Activated CD8-positive, alpha-beta T cell treated with anti-CD3 and anti-CD28 coated beads, Interleukin-2, amount 10 ng/mL, durations not matched to agents 7 days and 5 days (primary cell): ENCODE measurements at regions not wholly inside any gene's neighbourhood (a gene's known extent, or its start where the extent isn't known, plus 50 kb on each side); places are given as distances from the start of the nearest gene placed in this dataset.

Experiments
- ATAC-seq: fragments of 150-1000 bp; cut with Tn5 transposase; one replicate; pipeline ENCODE4 v1.10.0; 2021; ENCODE audit warnings: moderate library complexity
- CTCF ChIA-PET: fragments of 350-600 bp; sonication (Branson Sonifier 250); formaldehyde crosslinking; loops from one replicate; lab custom pipeline; 2021; ENCODE audit warnings: antibody characterized with exemption; lab: Charles Lee
- POLR2A ChIA-PET: fragments of 350-600 bp; sonication (Branson Sonifier 250); formaldehyde crosslinking; loops from one replicate; lab custom pipeline; 2021; ENCODE audit warnings: antibody characterized with exemption; lab: Charles Lee
- DNase-seq: peaks from one replicate; pipeline ENCODE4 v3.0.0-alpha.2; 2020
- H3K27ac Mint-ChIP-seq: one replicate; pipeline ENCODE4 v1.8.0; 2021; ENCODE audit warnings: mild to moderate bottlenecking, mixed read lengths
- H3K27me3 Mint-ChIP-seq: one replicate; pipeline ENCODE4 v1.8.0; 2021; ENCODE audit warnings: low read depth, mixed read lengths
- H3K36me3 Mint-ChIP-seq: one replicate; pipeline ENCODE4 v1.8.0; 2021; ENCODE audit warnings: low read depth, mixed read lengths
- H3K4me1 Mint-ChIP-seq: one replicate; pipeline ENCODE4 v1.8.0; 2021; ENCODE audit warnings: low read depth, mixed read lengths
- H3K4me3 Mint-ChIP-seq: one replicate; pipeline ENCODE4 v1.8.0; 2021; ENCODE audit warnings: mild to moderate bottlenecking, mixed read lengths
- H3K9me3 Mint-ChIP-seq: one replicate; pipeline ENCODE4 v1.8.0; 2022; ENCODE audit warnings: mixed read lengths; ENCODE audit not compliant: insufficient read depth

DNA sequence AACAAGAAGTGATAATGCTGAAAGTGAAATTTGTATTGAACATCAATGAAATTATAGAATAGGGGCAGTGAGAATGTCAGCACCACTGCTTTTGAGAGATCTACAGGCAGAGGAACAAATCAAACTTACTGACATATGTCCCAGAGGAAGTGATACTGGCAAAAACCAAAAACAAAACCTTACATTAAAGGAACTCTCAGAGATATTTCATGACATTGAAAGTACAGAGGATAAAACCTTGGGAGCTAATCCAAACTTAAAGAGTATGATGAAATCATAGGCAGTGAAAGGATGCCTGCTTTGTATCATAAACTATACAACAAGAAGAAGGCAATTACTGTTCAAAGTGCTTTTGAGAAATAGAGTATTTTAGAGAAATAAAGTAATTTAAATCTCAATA, 90.4 kb upstream of the SV2C start:
- DNase-seq (no peak), ATAC-seq (no peak)
- ChIA-PET POLR2A (no interaction called here), CTCF (no interaction called here)
- Mint-ChIP-seq H3K36me3 (no peaks in the 10 kb centered on the region), H3K27me3 (peaks cover 2% of the 10 kb centered on the region), H3K4me3 (no peak overlapping the region), H3K9me3 (no peaks in the 10 kb centered on the region), H3K27ac (no peak overlapping the region), H3K4me1 (no peaks in the 10 kb centered on the region)

DNA sequence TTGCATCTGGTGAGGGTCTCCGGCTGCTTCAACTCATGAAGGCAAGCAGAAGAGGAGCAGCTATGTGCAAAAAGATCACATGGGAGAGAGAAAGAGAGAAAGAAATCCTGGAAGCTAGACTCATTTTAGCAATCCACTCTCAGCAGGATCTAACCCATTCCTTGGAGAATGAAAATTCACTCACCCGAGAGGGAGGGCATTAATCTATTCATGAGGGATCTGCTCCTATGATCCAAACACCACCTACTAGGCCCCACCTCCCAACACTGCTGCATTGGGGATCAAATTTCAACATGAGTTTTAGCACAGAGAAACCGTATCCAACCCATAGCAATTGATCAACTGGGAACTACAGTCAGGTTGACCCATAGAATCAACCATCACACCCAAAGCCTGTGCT, 98.1 kb upstream of the SV2C start:
- H3K4me1 Mint-ChIP-seq, result no peaks in the 10 kb centered on the region
- ChIA-PET CTCF (no interaction called here), POLR2A (no interaction called here)
- ATAC-seq (no peak), DNase-seq (no peak)
- H3K36me3 Mint-ChIP-seq, result no peaks in the 10 kb centered on the region
- H3K9me3 Mint-ChIP-seq, result no peaks in the 10 kb centered on the region
- H3K27ac Mint-ChIP-seq, result no peak overlapping the region
- no peaks in the 10 kb centered on the region for H3K27me3 Mint-ChIP-seq
- no peak overlapping the region for H3K4me3 Mint-ChIP-seq

DNA sequence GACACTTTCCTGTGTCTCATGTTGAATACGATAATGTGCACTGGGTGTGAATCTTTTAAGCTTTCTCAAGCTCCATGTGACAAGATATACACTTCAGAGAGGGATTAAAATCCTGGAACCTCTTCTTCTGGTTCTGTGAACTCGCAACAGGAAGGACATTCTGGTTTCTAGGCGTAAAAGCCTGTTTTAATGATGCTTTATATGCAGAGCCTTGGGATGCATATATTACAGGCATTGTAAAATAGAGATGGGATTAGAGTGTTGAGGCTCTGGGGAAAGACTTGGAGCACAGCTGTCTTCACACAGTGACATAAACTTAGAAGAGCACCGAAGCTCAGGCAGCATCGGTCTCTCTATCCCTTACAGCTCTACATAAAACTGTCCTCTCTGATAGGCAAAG, 107.7 kb upstream of the SV2C start:
- no peak overlapping the region for H3K4me3 Mint-ChIP-seq
- POLR2A ChIA-PET, result no interaction called here
- H3K36me3 Mint-ChIP-seq, result no peaks in the 10 kb centered on the region
- H3K27me3 Mint-ChIP-seq, result peaks cover 2% of the 10 kb centered on the region
- H3K9me3 Mint-ChIP-seq, result no peaks in the 10 kb centered on the region
- CTCF ChIA-PET, result no interaction called here
- no peak for DNase-seq
- no peaks in the 10 kb centered on the region for H3K4me1 Mint-ChIP-seq
- no peak overlapping the region for H3K27ac Mint-ChIP-seq
- ATAC-seq, result no peak

DNA sequence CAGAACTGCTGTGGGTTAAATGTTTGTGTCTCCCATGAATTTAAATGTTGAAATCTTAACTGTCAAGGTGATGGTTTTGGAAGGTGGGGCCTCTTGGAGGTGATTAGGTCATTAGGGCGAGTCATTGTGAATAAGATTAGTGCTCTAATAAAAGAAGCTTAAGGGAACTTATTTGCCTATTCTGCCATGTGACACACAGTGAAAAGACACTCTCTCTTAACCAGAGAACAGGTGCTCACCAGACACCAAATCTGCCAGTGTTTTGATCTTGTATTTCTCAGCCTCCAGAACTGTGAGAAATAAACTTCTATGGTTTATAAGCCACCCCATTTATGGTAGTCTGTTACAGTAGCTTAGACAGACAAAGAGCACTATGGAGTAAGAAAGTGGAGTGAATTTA, 117.9 kb upstream of the SV2C start:
- H3K36me3 Mint-ChIP-seq, result no peaks in the 10 kb centered on the region
- H3K27me3 Mint-ChIP-seq, result peaks cover 7% of the 10 kb centered on the region
- ATAC-seq, result no peak
- no peak overlapping the region for H3K4me3 Mint-ChIP-seq
- no peak overlapping the region for H3K27ac Mint-ChIP-seq
- ChIA-PET POLR2A (no interaction called here), CTCF (no interaction called here)
- peaks cover 8% of the 10 kb centered on the region for H3K9me3 Mint-ChIP-seq
- no peaks in the 10 kb centered on the region for H3K4me1 Mint-ChIP-seq
- DNase-seq, result no peak

DNA sequence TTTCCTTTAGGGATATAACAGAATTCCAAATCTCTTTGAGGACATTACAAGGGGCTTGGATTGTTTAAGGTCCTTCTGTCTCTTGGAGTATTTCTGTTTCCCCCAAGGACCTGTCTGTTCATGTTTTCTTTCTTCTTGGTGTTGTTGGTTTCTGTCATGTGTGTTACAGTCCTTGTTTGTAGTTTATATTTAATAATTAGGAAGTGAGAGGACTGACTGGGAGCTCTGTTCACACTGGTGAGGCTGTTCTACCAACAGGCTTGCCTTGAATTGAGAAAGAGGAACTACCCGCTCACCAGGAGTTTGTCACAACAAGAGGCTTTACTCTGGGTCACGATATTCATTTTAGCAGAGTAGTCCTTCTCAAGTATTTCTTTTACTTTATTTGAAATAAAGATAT, 119.2 kb upstream of the SV2C start:
- CTCF ChIA-PET, result no interaction called here
- no peak for ATAC-seq

DNA sequence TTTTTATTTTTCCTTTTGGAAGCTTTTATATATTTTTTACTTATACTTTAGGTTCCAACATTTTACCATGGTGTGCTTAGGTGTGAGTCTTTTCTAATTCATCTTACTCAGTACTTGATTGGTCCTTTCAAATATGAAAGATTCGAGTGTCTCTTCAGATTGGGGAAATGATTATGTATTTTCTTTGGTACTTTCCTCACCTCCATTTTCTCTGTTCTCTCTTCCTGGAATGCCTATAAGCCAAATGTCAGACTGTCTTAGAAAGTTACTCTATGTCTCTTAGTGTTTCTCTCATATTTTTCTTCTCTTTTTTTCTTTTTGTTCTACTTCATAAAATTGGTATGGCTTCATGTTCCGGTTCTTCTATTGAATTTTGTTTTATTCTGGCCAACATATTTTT, 119.6 kb upstream of the SV2C start:
- no peak overlapping the region for H3K27ac Mint-ChIP-seq
- H3K4me3 Mint-ChIP-seq, result no peak overlapping the region
- no peak for ATAC-seq
- DNase-seq, result no peak
- POLR2A ChIA-PET, result no interaction called here
- peaks cover 7% of the 10 kb centered on the region for H3K27me3 Mint-ChIP-seq
- CTCF ChIA-PET, result no interaction called here
- peaks cover 8% of the 10 kb centered on the region for H3K9me3 Mint-ChIP-seq
- H3K36me3 Mint-ChIP-seq, result no peaks in the 10 kb centered on the region
- no peaks in the 10 kb centered on the region for H3K4me1 Mint-ChIP-seq

More for the DNA sequence above, 119.2 kb upstream of the SV2C start:
- H3K36me3 Mint-ChIP-seq, result no peaks in the 10 kb centered on the region
- H3K27ac Mint-ChIP-seq, result no peak overlapping the region
- no peak for DNase-seq
- peaks cover 7% of the 10 kb centered on the region for H3K27me3 Mint-ChIP-seq
- H3K4me3 Mint-ChIP-seq, result no peak overlapping the region
- peaks cover 8% of the 10 kb centered on the region for H3K9me3 Mint-ChIP-seq
- POLR2A ChIA-PET, result no interaction called here
- no peaks in the 10 kb centered on the region for H3K4me1 Mint-ChIP-seq

DNA sequence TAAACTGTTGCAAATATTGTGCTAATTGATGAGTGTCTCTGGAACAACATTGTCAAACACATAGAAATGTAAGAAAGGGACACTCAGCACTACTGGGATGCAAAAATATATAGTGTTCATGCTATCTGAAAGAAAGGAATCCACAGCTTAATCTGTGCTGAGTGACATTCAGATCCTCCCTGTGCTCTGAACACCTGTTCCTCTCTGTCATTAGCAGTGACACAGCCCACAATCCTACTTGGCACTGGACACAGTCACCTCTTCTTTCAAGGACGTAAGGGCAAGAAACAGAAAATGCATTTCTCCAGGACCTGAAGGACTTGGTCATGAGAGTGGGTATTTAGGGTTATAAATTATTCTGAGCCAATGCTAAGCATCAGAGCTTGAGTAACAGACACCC, 121.4 kb upstream of the SV2C start:
- POLR2A ChIA-PET, result no interaction called here
- H3K36me3 Mint-ChIP-seq, result no peaks in the 10 kb centered on the region
- H3K9me3 Mint-ChIP-seq, result peaks cover 5% of the 10 kb centered on the region
- ATAC-seq (no peak), DNase-seq (no peak)
- no peak overlapping the region for H3K4me3 Mint-ChIP-seq
- peaks cover 7% of the 10 kb centered on the region for H3K27me3 Mint-ChIP-seq
- no peak overlapping the region for H3K27ac Mint-ChIP-seq
- no peaks in the 10 kb centered on the region for H3K4me1 Mint-ChIP-seq
- CTCF ChIA-PET, result no interaction called here

DNA sequence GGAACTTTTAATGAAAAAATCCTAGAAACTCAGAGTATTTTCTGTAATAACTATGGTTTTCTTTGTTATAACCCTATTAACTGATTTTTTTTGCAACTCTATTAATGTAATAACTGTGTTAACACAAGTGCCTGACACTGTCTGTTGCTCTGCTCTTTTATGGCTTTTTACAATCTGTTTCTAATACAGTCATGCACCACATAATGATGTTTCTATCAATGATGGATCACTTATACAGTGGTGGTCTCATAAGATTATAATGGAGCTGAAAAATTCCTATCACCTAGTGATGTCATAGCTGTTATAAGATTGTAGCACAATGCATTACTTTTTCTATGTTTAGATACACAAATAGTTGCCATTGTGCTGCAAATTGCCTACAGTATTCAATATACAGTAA, 123.1 kb upstream of the SV2C start:
- peaks cover 7% of the 10 kb centered on the region for H3K27me3 Mint-ChIP-seq
- ChIA-PET POLR2A (no interaction called here), CTCF (no interaction called here)
- ATAC-seq (no peak), DNase-seq (no peak)
- no peaks in the 10 kb centered on the region for H3K36me3 Mint-ChIP-seq
- no peak overlapping the region for H3K4me3 Mint-ChIP-seq
- no peaks in the 10 kb centered on the region for H3K4me1 Mint-ChIP-seq
- H3K9me3 Mint-ChIP-seq, result no peaks in the 10 kb centered on the region
- no peak overlapping the region for H3K27ac Mint-ChIP-seq

DNA sequence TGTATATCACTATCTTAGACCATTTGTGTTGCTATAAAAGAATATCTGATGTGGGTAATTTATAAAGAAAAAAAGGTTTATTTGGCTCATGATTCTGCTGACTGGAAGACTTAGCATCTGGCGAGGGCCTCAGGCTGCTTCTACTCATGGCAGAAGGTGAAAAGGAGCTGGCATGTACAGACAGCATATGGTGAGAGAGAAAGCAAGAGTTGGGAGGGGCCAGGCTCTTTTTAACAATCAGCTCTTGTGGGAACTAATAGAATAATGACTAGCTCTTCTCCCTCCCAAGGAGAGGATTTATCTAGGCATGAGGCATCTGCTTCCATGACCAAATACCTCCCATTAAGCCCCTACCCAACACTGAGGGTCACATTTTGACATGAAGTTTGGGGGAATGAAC, 130.2 kb upstream of the SV2C start:
- DNase-seq (no peak), ATAC-seq (no peak)
- no peak overlapping the region for H3K4me3 Mint-ChIP-seq
- no peaks in the 10 kb centered on the region for H3K36me3 Mint-ChIP-seq
- H3K27ac Mint-ChIP-seq, result no peak overlapping the region
- ChIA-PET CTCF (no interaction called here), POLR2A (no interaction called here)
- H3K9me3 Mint-ChIP-seq, result no peaks in the 10 kb centered on the region
- H3K27me3 Mint-ChIP-seq, result no peaks in the 10 kb centered on the region
- no peaks in the 10 kb centered on the region for H3K4me1 Mint-ChIP-seq

DNA sequence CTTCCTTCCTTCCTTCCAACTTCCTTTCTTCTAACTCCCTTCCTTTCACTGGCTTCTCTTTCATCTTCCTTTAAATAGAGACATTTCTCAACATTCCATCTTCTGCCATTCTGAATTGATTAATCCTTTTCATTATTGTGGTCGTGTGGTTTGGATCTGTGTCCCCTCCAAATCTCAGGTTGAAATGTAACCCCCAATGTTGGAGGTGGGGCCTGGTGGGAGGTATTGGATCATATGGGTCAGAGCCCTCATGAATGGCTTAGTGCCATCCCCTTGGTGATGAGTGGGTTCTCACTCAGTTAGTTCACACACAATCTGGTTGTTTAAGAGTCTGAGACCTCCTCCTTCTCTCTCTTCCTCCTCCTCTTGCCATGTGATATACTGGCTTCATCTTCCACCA, 130.9 kb upstream of the SV2C start:
- H3K4me1 Mint-ChIP-seq, result no peaks in the 10 kb centered on the region
- no peak for ATAC-seq
- H3K9me3 Mint-ChIP-seq, result no peaks in the 10 kb centered on the region
- H3K27me3 Mint-ChIP-seq, result no peaks in the 10 kb centered on the region
- no peak overlapping the region for H3K4me3 Mint-ChIP-seq
- DNase-seq, result no peak
- CTCF ChIA-PET, result no interaction called here
- no peak overlapping the region for H3K27ac Mint-ChIP-seq
- POLR2A ChIA-PET, result no interaction called here
- no peaks in the 10 kb centered on the region for H3K36me3 Mint-ChIP-seq

DNA sequence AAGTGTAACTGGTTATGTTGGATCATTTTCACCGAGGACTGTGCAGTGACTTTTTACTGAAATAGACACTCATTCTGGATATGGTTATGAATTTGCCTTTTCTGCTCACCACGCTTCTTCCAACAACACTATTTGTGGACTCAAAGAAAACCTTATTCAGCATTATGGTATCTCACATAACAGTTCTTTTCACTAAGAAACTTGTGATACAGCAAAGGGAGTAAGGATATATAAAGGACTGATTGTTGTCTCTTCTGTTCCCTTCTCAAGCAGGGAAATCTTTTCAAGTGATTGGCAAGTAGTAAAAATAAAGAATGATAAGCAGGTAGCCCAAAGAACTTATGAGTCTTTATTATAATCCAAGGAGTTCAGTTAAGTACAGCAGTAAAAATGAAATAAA, 131.5 kb upstream of the SV2C start:
- no peaks in the 10 kb centered on the region for H3K9me3 Mint-ChIP-seq
- ATAC-seq (no peak), DNase-seq (no peak)
- POLR2A ChIA-PET, result no interaction called here
- no peaks in the 10 kb centered on the region for H3K27me3 Mint-ChIP-seq
- H3K27ac Mint-ChIP-seq, result no peak overlapping the region
- no peaks in the 10 kb centered on the region for H3K36me3 Mint-ChIP-seq
- H3K4me3 Mint-ChIP-seq, result no peak overlapping the region
- H3K4me1 Mint-ChIP-seq, result no peaks in the 10 kb centered on the region
- CTCF ChIA-PET, result no interaction called here

DNA sequence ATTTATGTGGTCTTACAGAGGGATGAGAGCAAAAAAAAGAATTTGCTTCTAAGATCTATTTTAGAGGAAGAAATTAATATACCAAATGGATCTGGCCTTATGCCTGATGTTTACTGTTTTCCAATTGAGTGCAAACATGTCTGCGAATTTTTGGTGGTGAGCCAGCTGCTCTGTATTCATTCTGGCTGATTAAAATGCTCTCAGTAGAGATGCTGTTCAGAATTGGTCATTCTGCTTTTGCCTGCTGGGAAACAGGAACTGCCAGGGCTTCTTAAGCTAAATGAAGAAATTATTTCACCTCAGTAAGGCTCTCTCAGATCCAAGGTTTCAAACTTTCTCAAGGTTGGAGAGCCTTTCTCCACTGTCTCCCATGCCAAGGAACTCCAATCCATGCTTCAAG, 132.0 kb upstream of the SV2C start:
- Mint-ChIP-seq H3K4me1 (no peaks in the 10 kb centered on the region), H3K9me3 (no peaks in the 10 kb centered on the region), H3K27ac (no peak overlapping the region), H3K36me3 (no peaks in the 10 kb centered on the region), H3K27me3 (peaks cover 4% of the 10 kb centered on the region), H3K4me3 (no peak overlapping the region)
- ATAC-seq, result no peak
- ChIA-PET CTCF (no interaction called here), POLR2A (no interaction called here)
- no peak for DNase-seq

DNA sequence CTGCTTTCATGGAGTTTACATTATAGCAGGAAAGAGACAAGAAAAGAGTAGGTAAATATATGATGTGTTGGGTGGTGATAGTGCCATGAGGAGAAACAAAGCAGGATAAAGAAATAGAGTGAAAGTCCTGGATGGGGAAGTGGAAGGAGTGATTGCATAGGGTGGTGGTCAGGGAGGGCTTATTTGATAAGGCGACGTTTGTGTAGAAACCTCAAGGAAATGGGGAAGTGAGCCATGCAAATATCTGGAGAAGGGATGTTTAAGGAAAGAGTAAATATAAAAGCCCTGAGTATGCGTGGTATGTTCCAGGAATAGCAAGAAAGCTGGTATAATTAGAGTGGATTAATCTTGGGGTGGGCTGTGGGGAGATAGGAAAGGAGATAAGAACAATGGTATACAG, 134.7 kb upstream of the SV2C start:
- ATAC-seq (no peak), DNase-seq (no peak)
- CTCF ChIA-PET, result no interaction called here
- Mint-ChIP-seq H3K27me3 (peaks cover 4% of the 10 kb centered on the region), H3K4me3 (no peak overlapping the region), H3K27ac (no peak overlapping the region), H3K9me3 (no peaks in the 10 kb centered on the region), H3K36me3 (no peaks in the 10 kb centered on the region), H3K4me1 (no peaks in the 10 kb centered on the region)
- POLR2A ChIA-PET, result no interaction called here
